Omental fat pad (tissue), 3 donors: ENCODE measurements at regions not wholly inside any gene's neighbourhood (a gene's known extent, or its start where the extent isn't known, plus 50 kb on each side); places are given as distances from the start of the nearest gene placed in this dataset.
"Not testable (repeated sequence)": the region's sequence is repeated elsewhere in the genome, so short reads cannot be mapped to it uniquely, and the experiment has no call there.

ENCODE experiments used
- ATAC-seq: fragments of 150-250 bp; one replicate; pipeline ENCODE4 v1.9.1; 2016; ENCODE audit warnings: mild to moderate bottlenecking, moderate library complexity; ENCODE audit not compliant: low FRiP score
- DNase-seq: peaks from one replicate; pipeline ENCODE4 v3.0.0-alpha.2; 2019; ENCODE audit warnings: low spot score
- CTCF ChIP-seq, 3 donors: fragments of 450-650 bp; IDR thresholded peaks; one replicate each; pipeline ENCODE4 v1.5.1; 2016 to 2017; ENCODE audit warnings: antibody characterized with exemption in 3 of 3, mild to moderate bottlenecking in 3 of 3, moderate library complexity in 2 of 3

DNA sequence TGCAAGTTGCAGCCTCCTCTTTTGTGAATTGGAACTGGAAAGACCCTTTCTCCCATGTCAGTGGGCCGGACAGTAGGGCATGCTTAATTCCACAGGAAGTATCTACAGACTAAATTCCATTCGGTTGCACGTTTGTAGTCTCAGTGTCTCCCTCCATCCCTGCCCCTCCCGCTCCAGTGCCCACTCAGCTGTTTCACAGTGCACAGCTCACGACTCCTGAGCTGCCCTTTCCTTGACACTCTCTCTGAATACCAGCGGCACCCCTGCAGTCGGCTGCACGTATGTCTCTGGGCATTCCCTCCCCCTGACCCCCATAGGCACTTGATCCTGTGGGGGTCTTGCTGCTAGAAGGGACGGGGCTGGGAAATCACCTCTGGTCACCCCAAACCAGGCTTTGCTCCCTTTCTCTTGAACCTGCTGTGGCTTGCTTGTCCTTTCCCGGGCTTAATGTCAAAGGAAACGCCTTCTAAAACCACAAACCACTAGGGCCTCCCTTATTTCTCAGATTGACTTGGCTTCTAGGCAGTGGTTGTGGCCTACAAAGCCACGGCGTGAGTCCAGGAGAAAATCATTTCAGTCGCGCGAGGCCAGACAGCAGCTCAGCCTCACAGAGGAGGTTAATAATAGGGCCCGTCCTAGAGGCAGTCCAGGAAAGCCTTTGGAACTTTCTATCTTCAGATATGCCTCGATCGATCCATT, 365.3 kb upstream of the PROX1 start:
- no peak for DNase-seq
- ATAC-seq: no peak
- TF ChIP-seq CTCF (IDR thresholded peaks at IDR 0.05): no peak

DNA sequence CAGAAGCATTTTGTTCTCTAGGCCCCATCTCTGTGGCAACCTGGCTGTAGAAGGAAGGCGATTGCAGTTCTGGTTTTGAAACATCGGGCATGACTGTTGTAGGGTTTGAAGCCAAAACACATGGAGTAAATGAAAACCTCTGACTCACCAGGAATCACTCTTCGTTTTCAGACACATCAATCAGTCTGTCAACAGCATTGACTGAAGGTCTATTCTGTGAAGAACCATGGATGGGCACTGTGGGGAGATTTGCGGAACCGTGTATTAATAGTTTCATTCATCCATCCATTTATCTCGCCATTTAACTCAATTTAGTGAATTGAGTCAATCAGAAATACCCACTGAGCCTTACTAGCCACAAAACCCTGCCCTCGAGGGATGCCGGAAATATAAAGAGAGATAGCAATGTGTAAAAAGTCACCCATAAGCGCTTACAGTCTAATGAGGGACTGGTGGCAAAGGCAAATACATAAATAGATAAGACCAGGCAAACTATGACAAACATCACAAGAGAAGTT, 364.6 kb upstream of the PROX1 start:
- TF ChIP-seq CTCF (IDR thresholded peaks at IDR 0.05): no peak
- ATAC-seq (no peak), DNase-seq (no peak)

DNA sequence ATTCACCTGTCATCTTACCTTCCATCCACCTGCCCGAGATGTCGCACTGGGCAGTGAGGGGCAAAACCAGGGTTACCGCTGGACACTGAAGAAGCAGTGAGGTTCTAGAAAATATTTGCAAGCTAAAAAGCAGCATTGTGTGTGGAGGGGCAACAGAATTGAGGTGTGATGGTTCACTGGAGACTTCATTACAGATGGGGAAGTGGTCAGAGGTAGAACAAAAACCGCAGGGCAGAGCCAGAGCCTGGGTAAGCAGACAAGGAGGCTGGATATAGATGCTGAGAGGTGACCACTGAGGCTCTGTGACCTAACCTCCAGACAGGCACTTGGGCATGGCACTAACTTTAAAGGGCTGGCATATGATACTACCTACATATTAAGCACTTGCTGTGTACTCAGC, 363.9 kb upstream of the PROX1 start:
- no peak for DNase-seq
- no peak for ATAC-seq
- no peak for TF ChIP-seq CTCF (IDR thresholded peaks at IDR 0.05)

DNA sequence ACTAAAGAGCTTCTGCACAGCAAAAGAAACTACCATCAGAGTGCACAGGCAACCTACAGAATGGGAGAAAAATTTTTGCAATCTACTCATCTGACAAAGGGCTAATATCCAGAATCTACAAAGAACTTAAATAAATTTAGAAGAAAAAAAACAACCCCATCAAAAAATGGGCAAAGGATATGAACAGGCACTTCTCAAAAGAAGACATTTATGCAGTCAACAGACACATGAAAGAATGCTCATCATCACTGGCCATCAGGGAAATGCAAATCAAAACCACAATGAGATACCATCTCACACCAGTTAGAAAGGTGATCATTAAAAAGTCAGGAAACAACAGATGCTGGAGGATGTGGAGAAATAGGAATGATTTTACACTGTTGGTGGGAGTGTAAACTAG, 351.0 kb upstream of the PROX1 start:
- not testable (repeated sequence) for ATAC-seq, DNase-seq

DNA sequence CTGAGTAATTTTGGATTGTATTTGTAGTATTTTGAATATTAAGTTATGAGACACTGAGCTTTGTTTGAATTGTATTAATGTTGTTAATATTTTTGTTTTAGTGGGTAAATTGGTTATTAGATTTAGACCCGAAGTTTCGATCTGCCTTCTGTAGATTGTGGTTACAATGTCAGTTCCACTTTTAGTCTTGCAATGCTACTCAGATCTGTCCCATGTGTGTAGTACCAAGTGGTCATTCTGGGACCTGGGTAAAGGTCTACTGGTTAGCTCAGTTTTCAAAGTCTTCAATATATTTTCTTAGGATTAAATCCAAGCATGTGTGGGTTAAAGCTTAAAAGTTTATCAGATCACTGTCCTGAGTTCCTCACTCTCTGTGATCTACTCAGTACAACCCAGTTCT, 346.5 kb upstream of the PROX1 start:
- TF ChIP-seq CTCF (IDR thresholded peaks at IDR 0.05): no peak
- ATAC-seq (no peak), DNase-seq (no peak)

DNA sequence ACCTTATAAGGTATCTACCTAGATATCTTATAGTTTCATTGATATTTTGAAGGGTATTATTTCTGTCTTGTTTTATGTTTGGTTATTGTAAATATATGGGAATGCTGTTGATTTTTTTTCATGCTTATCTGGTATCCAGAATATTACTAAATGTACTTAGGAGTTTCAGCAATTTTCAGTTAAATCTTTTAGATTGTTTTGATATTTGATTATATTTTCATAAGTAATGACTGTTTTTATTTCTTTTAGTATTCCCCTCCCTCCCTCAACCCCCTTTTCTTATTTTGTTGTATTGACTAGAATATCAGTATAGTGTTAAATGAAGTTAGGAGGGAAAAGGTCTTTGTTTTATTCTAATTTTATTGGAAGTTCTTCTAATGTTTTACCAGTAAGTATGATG, 344.4 kb upstream of the PROX1 start:
- no peak for DNase-seq
- no peak for TF ChIP-seq CTCF (IDR thresholded peaks at IDR 0.05)
- no peak for ATAC-seq

GRCh38 chr1:213647864-213648650, 339.7 kb upstream of the PROX1 start:
- ATAC-seq: no peak
- no peak for TF ChIP-seq CTCF (IDR thresholded peaks at IDR 0.05)
- DNase-seq: no peak
